GM12875 (cell line): ENCODE measurements at regions not wholly inside any gene's neighbourhood (a gene's known extent, or its start where the extent isn't known, plus 50 kb on each side); places are given as distances from the start of the nearest gene placed in this dataset.

Experiments used
- H3K4me3 ChIP-seq: one replicate; pipeline ENCODE4 v1.5.1; 2011; ENCODE audit warnings: low read depth, low read length, control low read depth
- TF ChIP-seq, protein P1 (sequence below): IDR thresholded peaks from 2 replicates; pipeline ENCODE4 v1.5.1; 2011; ENCODE audit warnings: low read depth, mild to moderate bottlenecking, control low read depth, inconsistent platforms, low read length, moderate library complexity, borderline replicate concordance; ENCODE audit not compliant: insufficient read depth

DNA sequence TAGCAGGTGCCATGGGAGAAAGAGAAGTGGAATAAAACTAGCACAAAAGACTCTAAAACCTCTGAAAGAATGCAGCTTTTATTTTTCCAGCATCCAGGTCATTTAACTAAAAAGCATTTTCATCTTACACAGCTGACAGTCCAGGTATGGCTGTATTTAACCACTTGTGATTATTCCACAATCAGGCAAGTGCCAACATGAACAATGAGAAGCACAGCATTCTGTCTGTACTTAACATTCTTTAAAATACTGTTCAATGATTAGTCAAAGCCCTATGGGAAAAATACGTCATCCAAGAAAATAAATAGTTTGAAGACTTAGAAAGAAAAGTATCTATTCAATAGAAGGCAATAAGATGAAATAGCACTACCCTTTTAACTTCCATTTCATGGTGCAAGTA is 246.9 kb downstream of the LIG4 start:
- TF ChIP-seq, protein P1, sequence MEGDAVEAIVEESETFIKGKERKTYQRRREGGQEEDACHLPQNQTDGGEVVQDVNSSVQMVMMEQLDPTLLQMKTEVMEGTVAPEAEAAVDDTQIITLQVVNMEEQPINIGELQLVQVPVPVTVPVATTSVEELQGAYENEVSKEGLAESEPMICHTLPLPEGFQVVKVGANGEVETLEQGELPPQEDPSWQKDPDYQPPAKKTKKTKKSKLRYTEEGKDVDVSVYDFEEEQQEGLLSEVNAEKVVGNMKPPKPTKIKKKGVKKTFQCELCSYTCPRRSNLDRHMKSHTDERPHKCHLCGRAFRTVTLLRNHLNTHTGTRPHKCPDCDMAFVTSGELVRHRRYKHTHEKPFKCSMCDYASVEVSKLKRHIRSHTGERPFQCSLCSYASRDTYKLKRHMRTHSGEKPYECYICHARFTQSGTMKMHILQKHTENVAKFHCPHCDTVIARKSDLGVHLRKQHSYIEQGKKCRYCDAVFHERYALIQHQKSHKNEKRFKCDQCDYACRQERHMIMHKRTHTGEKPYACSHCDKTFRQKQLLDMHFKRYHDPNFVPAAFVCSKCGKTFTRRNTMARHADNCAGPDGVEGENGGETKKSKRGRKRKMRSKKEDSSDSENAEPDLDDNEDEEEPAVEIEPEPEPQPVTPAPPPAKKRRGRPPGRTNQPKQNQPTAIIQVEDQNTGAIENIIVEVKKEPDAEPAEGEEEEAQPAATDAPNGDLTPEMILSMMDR = no peak
- no peak overlapping the region for H3K4me3 ChIP-seq

DNA sequence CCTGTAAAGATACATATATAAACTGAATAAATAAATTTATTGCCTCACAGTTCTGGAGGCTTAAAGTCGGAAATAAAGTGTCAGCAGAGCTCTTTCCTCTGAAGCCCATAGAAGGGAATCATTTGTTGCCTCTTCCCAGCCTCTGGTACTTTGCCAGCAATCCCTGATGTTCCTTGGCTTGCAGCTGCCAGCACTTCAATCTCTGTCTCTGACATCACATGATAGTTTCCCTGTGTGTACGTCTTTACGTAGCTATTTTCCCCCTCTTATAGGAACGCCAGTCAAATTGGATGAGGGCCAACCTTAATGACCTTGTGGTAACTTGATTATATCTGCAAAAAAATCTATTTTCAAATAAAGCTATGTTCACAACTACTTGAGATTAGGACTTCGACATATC is 250.9 kb downstream of the LIG4 start:
- no peak overlapping the region for H3K4me3 ChIP-seq
- TF ChIP-seq, protein P1 = no peak

DNA sequence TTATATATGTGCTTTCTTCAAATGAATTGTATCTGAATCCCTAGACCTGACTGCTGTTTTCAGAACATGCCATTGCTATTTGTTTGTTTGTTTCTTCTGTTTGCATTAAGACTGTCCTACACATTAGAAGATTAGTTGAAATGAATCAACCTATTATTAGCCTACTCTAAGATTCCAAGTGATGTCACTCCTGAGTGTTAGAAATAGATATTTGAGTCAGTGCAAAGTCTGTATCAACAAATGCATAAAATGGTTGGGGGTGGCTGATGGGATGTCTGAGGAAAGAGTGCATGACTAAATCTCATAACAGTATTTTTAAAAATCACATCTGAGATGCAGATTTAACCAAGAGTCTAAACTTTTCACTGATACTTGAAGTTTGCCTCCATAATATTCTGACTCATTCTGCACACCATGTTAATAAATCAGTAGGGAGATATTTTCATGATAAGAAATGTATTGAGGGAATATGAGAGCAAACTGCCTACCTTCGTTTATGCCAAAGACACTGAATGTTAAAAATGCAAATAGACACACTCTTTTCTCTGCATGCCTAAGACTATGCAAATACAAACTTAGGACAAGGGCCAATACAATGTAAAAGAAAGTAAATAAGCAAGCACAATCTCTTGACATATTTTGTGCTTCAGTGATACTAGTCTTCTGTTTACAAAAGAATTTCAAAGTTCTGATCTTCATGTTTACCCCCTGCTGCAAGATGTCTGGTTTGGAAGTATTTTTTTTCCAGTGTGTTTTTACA is 253.3 kb downstream of the LIG4 start:
- TF ChIP-seq, protein P1 = no peak

DNA sequence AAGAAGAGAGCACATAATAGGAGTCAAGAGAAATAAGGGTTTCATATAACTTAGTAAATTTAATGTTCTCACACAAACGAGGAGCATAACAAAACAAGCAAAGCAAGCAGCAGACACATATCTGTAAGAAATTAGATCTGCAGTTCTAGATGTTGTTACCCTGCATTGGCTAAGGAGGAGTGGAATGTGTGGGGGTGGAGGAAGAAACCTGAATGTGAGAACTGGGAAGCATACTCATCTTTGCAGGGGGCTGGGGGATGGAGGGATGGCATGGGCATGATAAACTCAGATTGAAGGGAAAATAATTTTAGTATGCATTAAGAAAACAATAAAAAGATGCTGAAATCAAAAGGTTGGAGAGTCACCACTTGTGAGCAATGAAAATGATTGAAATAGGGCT is 255.0 kb downstream of the LIG4 start:
- no peak overlapping the region for H3K4me3 ChIP-seq
- TF ChIP-seq, protein P1 = no peak

More for the DNA sequence above, 253.3 kb downstream of the LIG4 start:
- H3K4me3 ChIP-seq = no peak overlapping the region

DNA sequence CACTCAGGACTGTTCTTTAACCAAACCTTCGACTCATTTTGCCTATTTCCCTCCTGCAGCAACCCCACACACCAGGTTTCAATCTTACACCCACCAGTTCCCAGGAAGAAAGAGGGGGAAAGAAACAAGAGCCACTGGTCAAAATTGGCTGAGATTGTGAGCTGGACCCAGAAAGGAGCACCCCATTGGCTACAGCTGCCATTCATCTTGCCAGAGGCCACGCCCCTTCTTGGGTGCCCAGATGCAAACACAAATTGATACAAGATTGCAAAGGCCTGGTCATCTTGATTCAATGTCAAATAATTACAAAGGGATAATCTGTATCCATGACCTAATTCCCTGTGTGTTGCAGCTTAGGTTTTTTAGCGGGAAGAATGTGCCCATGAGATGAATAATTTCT is 258.4 kb downstream of the LIG4 start:
- TF ChIP-seq, protein P1 = no peak
- H3K4me3 ChIP-seq = no peak overlapping the region

DNA sequence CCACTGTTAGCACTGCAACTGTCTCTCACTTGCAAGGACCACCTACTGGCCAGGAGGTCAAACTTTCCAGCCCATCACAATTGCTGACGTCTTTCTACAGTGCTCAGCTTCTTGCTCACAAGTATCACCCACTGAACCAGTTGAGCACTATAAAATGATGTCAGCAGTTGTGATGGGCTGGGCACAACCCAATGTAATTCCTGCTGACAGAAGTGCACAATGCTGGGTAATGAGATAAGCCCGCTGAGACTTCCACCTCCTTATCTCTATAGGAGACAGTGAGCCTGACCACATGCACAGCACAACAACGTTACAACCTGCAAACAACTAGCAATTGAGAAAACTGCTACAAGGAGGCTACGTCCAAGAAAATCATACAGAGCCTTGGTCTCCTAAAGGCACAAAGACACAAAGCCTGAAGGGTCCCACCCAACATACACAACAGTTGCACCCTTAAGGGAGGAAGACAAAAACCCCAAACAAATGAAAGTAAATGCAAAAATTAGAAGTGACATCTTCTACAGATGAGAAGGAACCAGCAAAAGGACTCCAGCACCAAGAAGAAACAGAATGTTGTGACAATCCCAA is 273.2 kb downstream of the LIG4 start:
- TF ChIP-seq, protein P1 = no peak
- H3K4me3 ChIP-seq = no peak overlapping the region

DNA sequence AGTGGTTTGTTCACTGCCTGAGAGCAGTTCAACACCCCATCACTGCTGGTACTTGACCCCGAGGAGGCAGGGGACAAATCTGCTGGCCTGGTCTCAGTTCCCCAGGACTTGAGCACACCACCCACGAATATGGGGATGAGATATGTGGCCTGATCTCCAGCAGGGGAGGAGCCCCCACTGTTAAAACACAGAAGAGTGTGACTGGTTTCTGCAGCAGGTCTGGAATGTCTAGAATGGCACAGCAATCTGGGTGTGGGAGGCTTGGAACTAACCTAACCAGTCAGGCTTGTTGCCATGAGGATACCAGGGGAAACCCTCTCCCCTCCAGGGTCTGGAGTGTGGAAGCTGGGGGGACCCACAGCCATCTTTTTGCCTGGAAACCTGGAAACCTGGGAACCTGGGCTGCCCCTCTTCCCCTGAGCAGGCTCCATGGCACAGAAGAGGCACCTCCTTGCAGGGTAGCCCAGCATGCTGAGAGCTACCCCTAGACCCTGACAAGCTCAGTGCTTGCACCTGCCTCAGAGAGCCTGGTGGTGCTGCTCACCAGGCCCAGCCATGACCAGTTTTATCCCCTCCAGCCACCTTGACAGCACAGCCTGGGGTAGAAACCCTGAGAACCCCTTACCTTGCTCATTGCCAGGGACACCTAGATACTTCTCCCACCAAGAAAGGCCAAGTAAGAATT is 273.8 kb downstream of the LIG4 start:
- TF ChIP-seq, protein P1 = no peak
- H3K4me3 ChIP-seq = no peak overlapping the region
